ENCODE measurements at regions not wholly inside any gene's neighbourhood (a gene's known extent, or its start where the extent isn't known, plus 50 kb on each side); places are given as distances from the start of the nearest gene placed in this dataset.

GRCh38 chr10:56943221-56943755 is 582.2 kb upstream of the ZWINT start:
- CTCF ChIA-PET, result no interaction called here
- H4K20me1 ChIP-seq (ENCODE audit: insufficient read depth), result no peaks in the 10 kb centered on the region

More at GRCh38 chr10:56943221-56943755, 582.2 kb upstream of the ZWINT start:
- no peak overlapping the region for H3K4me2 ChIP-seq
- DNase-seq, result no peak
- H3K9me3 ChIP-seq, result peaks cover 3% of the 10 kb centered on the region; the same call in 1 of the 2 replicates
- no peak overlapping the region for H2AFZ ChIP-seq (ENCODE audit: low read depth)
- POLR2A ChIA-PET, result no interaction called here
- no peaks in the 10 kb centered on the region for H3K79me2 ChIP-seq (ENCODE audit: insufficient read depth)
- H3F3A ChIP-seq (replicated peaks; ENCODE audit: insufficient read depth), result no peaks in the 10 kb centered on the region
- 20% methylated on average over 2 of the region's 2 CpGs for WGBS (ENCODE audit: low lambda C conversion rate)
- no peaks in the 10 kb centered on the region for H3K36me3 ChIP-seq (replicated peaks in 1 of 2; ENCODE audit: control insufficient read depth in 1 of 2, insufficient read depth in 2 of 2, low read length in 1 of 2)
- no peak overlapping the region for H3K9ac ChIP-seq
- no peaks in the 10 kb centered on the region for H3K27me3 ChIP-seq (ENCODE audit: insufficient read depth)
- TF ChIP-seq FOSL2 (IDR thresholded peaks at IDR 0.05; ENCODE audit: borderline replicate concordance, low read depth) (no peak), YY1 (IDR thresholded peaks at IDR 0.05; ENCODE audit: low read depth) (no peak), ZBTB33 (IDR thresholded peaks at IDR 0.05; ENCODE audit: borderline replicate concordance, low read depth) (no peak), EZH2phosphoT487 (IDR thresholded peaks at IDR 0.05; ENCODE audit: borderline replicate concordance, low read depth) (no peak), PBX3 (IDR thresholded peaks at IDR 0.05) (no peak), FOXM1 (IDR thresholded peaks at IDR 0.05; ENCODE audit: low read depth) (no peak), REST (IDR thresholded peaks at IDR 0.05; ENCODE audit: low read depth, low read length) (no peak), SIN3A (IDR thresholded peaks at IDR 0.05; ENCODE audit: borderline replicate concordance, low read depth, low read length) (no peak), NRF1 (IDR thresholded peaks at IDR 0.05; ENCODE audit: low read depth, low read length) (no peak), SMC3 (IDR thresholded peaks at IDR 0.05; ENCODE audit: low read depth, low read length) (no peak), EP300 (IDR thresholded peaks at IDR 0.05; ENCODE audit: borderline replicate concordance in 1 of 2, low read depth in 1 of 2, low read length in 1 of 2) (no peak), USF1 (IDR thresholded peaks at IDR 0.05; ENCODE audit: borderline replicate concordance, low read depth) (no peak), CTCF (IDR thresholded peaks at IDR 0.05) (no peak)
- no peaks in the 10 kb centered on the region for H3K9me2 ChIP-seq
- no peak overlapping the region for H3K27ac ChIP-seq (ENCODE audit: low read depth in 2 of 2, low read length in 1 of 2)
- H3K4me3 ChIP-seq (ENCODE audit: low read depth in 2 of 2, low read length in 1 of 2), result no peak overlapping the region
- no peaks in the 10 kb centered on the region for H3K4me1 ChIP-seq (ENCODE audit: control insufficient read depth in 1 of 2, insufficient read depth in 2 of 2, low read depth in 1 of 2, low read length in 1 of 2)
